ENCODE measurements at regions not wholly inside any gene's neighbourhood (a gene's known extent, or its start where the extent isn't known, plus 50 kb on each side); places are given as distances from the start of the nearest gene placed in this dataset.
"Not testable (repeated sequence)": the region's sequence is repeated elsewhere in the genome, so short reads cannot be mapped to it uniquely, and the experiment has no call there.

DNA sequence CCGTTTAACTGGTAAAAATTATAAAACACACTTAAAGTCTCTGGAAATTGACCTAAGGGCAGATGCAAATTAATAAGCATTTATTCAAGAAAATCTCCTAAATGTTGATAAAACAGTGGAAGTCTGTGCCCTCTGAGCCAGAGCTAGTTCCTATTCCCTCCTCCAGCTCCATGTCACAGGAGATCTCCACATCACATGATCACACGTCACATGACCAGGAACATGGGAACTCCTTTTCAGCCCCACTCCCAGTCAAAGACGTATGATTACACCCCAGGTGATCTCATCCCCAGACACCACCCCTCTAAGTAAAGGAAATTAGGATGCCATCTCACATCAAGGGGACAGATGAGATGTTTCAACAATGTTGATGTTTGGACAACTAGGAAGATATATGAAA, 237.7 kb upstream of the FRG1 start:
- DNase-seq (ENCODE audit: low read depth): not testable (repeated sequence)

- DNase-seq (ENCODE audit: low read depth): not testable (repeated sequence)
These were observed 233.9 kb upstream of the FRG1 start for GRCh38 chr4:189706821-189707220.

GRCh38 chr4:189707227-189707626, 233.4 kb upstream of the FRG1 start:
- not testable (repeated sequence) for DNase-seq (ENCODE audit: low read depth)

DNA sequence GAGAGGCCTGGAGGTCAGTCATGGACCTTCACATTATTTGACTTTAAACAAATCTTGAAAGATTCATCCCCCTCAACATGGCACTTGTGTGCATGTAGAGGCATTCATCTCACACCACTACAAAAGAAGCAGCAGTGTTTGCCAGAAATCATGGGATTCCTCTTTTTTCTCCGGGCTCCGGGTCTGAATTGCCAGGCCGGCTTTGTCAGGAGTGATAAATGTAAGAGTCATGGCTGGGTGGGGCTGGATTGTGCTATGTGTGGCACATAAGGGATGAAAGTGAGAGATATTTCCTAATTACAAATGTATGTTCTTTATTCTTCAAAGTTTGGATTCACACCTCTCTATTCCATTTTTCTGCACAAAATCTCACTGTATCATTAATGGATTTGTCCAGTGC, 228.7 kb upstream of the FRG1 start:
- DNase-seq (ENCODE audit: low read depth): not testable (repeated sequence)

DNA sequence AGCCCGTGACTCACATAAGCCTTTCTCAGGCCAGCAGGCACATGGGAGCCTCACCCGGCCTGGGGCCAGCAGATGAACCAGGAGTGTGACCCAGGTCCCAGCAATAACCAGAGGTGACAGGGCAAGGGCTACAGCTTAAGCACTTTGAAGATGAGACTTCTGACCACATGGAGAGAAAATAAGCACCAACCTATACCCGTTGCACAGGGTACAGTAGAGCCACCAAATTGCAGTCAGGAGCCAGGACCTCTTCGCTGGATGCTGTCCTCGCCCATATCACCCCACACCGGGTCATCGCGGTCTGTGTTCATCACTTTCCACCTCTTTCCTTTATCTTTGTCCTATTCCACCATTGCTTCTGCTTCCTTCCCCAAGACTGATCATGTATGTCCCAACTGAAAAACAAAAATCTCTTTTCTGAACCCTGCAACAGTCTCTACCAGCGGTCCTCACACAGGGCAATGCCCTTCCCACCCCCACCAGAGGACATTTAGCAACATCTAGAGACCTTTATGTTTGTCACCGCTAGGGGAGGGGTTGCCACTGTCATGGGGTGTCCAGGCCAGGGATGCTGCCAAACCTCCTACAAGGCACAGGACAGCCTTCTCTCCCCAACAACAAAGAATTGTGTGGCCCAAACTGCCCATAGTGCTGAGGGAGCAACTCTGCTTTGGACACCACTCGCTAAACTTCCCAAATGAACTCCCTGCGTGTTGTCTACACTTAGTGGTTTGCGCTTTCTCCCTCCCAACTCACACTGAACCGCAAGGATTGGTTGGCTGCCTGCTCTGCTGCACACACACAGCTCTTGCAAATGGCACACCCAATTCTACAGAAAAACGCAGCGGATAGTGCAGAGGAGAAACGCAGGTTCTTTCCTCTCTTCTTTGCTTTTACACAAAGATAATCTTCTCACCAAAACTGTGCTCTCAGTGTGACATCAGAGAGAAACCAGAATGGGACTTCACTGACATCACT, 219.4 kb upstream of the FRG1 start:
- DNase-seq (ENCODE audit: low read depth): not testable (repeated sequence)

DNA sequence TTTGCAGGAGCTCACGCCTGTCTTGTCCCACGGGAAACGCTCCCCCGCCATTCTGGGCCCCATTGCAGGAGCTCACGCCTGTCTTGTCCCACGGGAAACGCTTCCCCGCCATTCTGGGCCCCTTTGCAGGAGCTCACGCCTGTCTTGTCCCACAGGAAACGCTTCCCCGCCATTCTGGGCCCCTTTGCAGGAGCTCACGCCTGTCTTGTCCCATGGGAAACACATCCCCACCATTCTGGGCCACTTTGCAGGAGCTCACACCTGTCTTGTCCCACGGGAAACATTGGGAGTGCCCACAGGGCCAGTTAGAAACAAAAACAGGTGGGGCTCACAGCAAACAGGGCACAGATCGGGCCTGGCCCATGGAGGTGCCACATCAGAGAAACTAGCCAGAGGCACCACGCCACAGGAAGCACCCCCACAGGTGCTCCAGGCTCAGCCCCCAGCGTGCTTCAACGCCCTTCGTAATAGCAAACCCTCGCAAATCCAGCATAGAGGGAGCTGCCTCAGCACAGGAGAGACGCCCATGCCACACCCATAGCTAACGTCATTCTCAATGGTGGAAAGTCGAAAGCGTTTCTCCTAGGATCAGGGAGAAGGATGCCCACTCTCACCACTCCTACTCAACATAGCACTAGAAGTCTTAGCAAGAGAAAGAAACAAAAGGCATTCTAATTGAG, 218.2 kb upstream of the FRG1 start:
- not testable (repeated sequence) for DNase-seq (ENCODE audit: low read depth)

- not testable (repeated sequence) for DNase-seq (ENCODE audit: low read depth)
These were observed 212.6 kb upstream of the FRG1 start for GRCh38 chr4:189727982-189728638.

DNA sequence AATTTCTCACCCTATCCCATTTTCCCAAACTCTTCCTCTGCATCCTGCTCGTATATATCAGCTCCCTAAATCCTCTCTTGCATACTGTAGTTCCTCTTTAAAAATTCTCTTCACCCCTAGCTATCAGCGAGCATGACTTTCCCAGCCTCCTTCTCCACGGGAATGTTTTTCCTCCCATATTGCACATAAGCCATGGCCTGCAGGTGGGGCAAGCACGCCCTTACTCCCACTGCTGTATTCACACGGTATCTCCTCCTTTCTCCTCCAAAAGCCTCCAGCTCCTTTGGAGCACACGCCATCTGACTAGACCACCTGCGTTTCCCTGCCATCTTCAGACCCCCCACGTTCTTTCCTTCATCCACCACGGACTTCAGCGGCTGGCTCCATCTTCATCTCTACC, 208.7 kb upstream of the FRG1 start:
- DNase-seq (ENCODE audit: low read depth): not testable (repeated sequence)

DNA sequence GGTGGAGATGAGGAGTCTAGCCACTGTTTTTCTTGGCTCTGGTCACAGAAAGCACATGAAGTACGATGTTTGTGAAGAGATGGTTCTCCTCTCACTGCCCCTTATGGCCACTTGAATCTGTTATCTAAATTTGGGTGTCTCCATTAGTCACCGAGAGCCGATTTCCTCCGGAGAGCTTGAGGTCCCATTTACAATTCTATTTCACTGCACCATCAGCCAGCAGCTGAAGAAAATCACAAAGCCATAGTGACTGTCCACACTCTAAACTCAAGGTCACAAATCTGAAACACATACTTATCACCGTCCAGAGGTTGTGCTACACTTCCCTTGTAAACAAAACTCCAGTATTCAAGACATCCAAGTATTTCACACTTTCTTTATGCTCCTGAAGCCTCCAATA, 207.2 kb upstream of the FRG1 start:
- not testable (repeated sequence) for DNase-seq (ENCODE audit: low read depth)

- DNase-seq (ENCODE audit: low read depth): not testable (repeated sequence)
These were observed 205.9 kb upstream of the FRG1 start for GRCh38 chr4:189734648-189735267.

DNA sequence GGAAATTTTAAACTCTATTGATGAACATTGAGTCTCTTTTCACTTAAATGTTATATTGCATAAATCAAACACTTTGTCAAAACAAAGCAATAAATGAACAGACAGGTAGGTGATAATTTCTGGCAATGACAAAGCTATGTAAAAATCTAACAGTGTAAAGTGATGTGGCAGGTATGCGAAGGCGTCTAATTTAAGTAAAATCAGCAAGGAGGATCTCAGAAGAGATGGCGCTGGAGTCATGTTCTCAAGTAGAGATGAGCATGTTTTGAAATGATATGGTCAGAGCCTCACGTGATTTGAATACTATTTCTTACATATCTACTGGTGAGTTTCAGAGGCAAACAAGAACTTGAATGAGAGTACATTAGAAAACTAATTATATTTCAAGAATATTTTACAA, 204.0 kb upstream of the FRG1 start:
- DNase-seq (ENCODE audit: low read depth): not testable (repeated sequence)

DNA sequence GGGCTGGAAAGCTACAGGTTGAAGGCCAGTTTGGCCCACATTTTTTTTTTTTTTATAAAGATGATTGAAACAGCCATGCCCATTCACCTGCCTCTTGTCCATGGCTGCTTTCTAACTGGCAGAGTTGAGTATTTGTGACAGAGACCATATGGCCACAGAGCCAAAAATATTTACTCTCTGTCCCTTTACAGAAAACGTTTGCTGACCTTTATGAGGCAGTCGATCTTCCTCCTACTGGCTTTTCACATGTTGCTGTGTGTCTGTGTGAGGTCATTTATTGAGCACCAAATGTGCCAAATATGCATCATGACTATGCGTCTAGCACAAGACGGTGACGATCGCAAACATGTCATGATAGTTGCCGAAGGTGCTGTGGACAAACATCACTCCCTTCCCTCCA, 200.6 kb upstream of the FRG1 start:
- not testable (repeated sequence) for DNase-seq (ENCODE audit: low read depth)

DNA sequence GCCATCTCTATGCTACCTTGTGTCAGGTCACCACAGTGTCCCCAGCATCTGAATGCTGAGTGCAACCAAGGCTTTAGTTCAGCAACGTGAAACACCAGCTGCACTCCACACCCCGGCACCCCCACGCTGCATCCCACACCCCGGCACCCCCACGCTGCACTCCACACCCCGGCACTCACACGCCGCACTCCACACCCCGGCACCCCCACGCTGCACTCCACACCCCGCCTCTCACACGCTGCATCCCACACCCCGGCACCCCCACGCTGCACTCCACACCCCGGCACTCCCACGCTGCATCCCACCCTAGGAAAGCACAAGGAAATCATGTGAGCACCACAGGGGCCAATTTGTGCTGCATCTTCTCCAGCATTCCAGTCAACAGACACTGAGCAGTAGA, 199.8 kb upstream of the FRG1 start:
- no peak for DNase-seq (ENCODE audit: low read depth)

- DNase-seq (ENCODE audit: low read depth): not testable (repeated sequence)
These were observed 187.6 kb upstream of the FRG1 start for GRCh38 chr4:189753092-189753491.

DNA sequence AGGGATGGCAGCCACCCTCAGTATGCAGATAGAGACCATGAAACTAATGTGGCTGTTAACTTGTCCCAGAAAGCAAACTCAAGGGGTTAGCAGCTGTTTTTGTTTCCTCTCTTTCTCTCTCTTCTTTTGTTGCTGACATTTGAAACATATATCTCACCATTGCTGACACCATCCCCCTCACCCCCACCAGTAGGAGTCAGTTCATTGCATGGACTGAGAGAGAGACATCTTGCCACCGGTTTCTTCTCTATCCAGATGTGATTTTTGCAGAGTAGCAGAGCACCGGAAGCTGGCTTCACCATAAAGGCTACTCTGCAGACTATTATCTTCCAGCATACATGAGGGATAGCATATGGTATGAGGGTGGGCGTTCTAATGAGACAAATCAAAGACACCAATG, 177.1 kb upstream of the FRG1 start:
- DNase-seq (ENCODE audit: low read depth): no peak

- no peak for DNase-seq (ENCODE audit: low read depth)
These were observed 175.4 kb upstream of the FRG1 start for GRCh38 chr4:189765301-189765700.

DNA sequence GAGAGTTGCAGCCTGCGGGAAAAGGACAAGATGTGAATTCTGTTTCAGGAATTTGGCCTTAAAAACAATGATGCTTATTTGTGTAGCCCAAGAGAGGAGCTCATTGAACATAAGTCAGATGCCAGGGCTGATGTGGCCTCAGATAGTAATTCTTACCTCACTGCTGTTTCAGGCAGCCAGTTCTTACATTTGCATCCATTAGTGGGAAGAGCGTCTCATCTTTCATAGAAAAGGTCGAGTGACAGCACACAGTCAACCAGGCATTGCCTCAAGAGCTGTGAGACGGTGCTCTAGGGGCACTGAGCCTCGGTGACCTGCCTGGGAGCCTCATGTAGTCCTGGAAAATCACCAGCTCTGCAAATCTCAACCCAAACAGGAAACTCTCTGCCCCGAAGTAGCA, 174.9 kb upstream of the FRG1 start:
- no peak for DNase-seq (ENCODE audit: low read depth)

GRCh38 chr4:189767941-189768340, 172.7 kb upstream of the FRG1 start:
- no peak for DNase-seq (ENCODE audit: low read depth)

DNA sequence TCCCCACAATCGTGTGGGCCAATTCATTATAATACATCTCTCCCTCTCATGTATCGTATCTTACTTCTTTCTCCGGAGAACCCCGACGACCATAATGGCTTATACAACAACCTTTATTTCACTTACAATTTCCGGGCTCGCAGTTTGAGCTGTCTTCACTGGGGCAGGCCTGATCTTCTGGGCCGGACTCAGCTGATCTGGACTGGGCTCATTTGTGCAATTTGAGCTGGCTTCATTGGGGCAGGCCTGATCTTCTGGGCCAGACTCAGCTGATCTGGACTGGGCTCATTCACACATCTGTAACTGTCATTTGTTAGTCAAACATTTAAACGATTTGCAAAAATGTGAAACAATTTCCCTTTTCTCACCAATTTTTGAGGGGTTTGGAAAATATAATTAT, 171.5 kb upstream of the FRG1 start:
- DNase-seq (ENCODE audit: low read depth): no peak

GRCh38 chr4:189771696-189772361, 168.8 kb upstream of the FRG1 start:
- DNase-seq (ENCODE audit: low read depth): no peak

DNA sequence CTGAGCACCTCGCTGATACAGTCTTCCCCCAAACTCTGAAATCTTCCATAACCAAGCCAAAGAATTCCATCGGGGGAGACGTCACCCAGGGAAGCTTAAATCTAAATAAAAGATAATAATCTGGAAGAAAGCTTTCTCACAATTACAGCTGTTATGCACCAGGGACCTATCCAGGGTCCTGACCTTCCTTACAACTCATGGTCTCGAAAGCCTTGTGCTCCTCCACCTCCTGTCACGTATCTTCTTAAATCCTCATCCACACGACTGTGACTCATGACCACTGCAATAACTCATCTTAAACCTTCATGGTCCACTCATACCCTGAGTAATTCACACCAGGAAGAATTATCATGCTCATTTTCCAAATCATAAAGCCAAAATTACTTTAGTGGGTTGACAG, 166.8 kb upstream of the FRG1 start:
- no peak for DNase-seq (ENCODE audit: low read depth)

Measured in activated T-cell treated with anti-CD3 and anti-CD28 coated beads for 24 hours (primary cell).